ENCODE measurements at regions not wholly inside any gene's neighbourhood (a gene's known extent, or its start where the extent isn't known, plus 50 kb on each side); places are given as distances from the start of the nearest gene placed in this dataset.

GRCh38 chr1:223034270-223034798 is 108.7 kb downstream of the TLR5 start:
- no peak for FAIRE-seq
- peaks cover 20% of the 10 kb centered on the region for H3K4me1 ChIP-seq (ENCODE audit: control insufficient read depth, extremely low read depth, insufficient read depth, low read length)

GRCh38 chr1:223035724-223036478 is 107.1 kb downstream of the TLR5 start:
- Histone ChIP-seq H3K36me3 (ENCODE audit: control insufficient read depth in 2 of 2, extremely low read depth in 1 of 2, insufficient read depth in 2 of 2, low read length in 2 of 2) (no peaks in the 10 kb centered on the region), H2AFZ (ENCODE audit: control insufficient read depth, low read length) (no peak overlapping the region), H3K4me1 (ENCODE audit: control insufficient read depth, extremely low read depth, insufficient read depth, low read length) (peaks cover 20% of the 10 kb centered on the region), H3K27me3 (ENCODE audit: control insufficient read depth, extremely low read depth, insufficient read depth, low read length) (peaks cover 8% of the 10 kb centered on the region), H3K27ac (ENCODE audit: control insufficient read depth, insufficient read depth, low read length) (no peak overlapping the region), H3K79me2 (ENCODE audit: control insufficient read depth, insufficient read depth, low read length) (no peaks in the 10 kb centered on the region), H3K9me3 (ENCODE audit: control insufficient read depth, low read depth, low read length) (no peaks in the 10 kb centered on the region), H3K9me1 (ENCODE audit: control insufficient read depth, extremely low read depth, insufficient read depth, low read length) (no peaks in the 10 kb centered on the region), H4K20me1 (ENCODE audit: control insufficient read depth, extremely low read depth, insufficient read depth, low read length) (no peaks in the 10 kb centered on the region), H3K4me3 (ENCODE audit: control insufficient read depth in 2 of 3, extremely low read depth in 1 of 3, insufficient read depth in 2 of 3, low read depth in 1 of 3, low read length in 3 of 3) (no peak overlapping the region), H3K4me2 (ENCODE audit: control insufficient read depth, extremely low read depth, insufficient read depth, low read depth, low read length) (no peak overlapping the region), H3K9ac (ENCODE audit: control insufficient read depth, extremely low read depth, insufficient read depth, low read length) (no peak overlapping the region)
- TF ChIP-seq CTCF (optimal IDR thresholded peaks at IDR 0.05 in 1 of 3, IDR thresholded peaks at IDR 0.05 in 1 of 3, conservative IDR thresholded peaks at IDR 0.05 in 1 of 3; ENCODE audit: extremely low read depth in 1 of 3, insufficient read depth in 2 of 3, low read length in 3 of 3) (no peak), EZH2 (IDR thresholded peaks at IDR 0.05; ENCODE audit: low read length) (no peak)
- DNase-seq (ENCODE audit: low read depth, low spot score) (no peak), FAIRE-seq (no peak)
- dilution Hi-C loops (cut with MboI; ENCODE audit: extremely low pct_ligation_motif_present, low sequenced_read_pairs): no loop called here

More at GRCh38 chr1:223034270-223034798, 108.7 kb downstream of the TLR5 start:
- Histone ChIP-seq H3K4me2 (ENCODE audit: control insufficient read depth, extremely low read depth, insufficient read depth, low read depth, low read length) (no peak overlapping the region), H3K9me1 (ENCODE audit: control insufficient read depth, extremely low read depth, insufficient read depth, low read length) (no peaks in the 10 kb centered on the region), H3K27me3 (ENCODE audit: control insufficient read depth, extremely low read depth, insufficient read depth, low read length) (peaks cover 8% of the 10 kb centered on the region), H3K9ac (ENCODE audit: control insufficient read depth, extremely low read depth, insufficient read depth, low read length) (no peak overlapping the region), H3K4me3 (ENCODE audit: control insufficient read depth in 2 of 3, extremely low read depth in 1 of 3, insufficient read depth in 2 of 3, low read depth in 1 of 3, low read length in 3 of 3) (no peak overlapping the region), H2AFZ (ENCODE audit: control insufficient read depth, low read length) (no peak overlapping the region), H4K20me1 (ENCODE audit: control insufficient read depth, extremely low read depth, insufficient read depth, low read length) (no peaks in the 10 kb centered on the region), H3K36me3 (ENCODE audit: control insufficient read depth in 2 of 2, extremely low read depth in 1 of 2, insufficient read depth in 2 of 2, low read length in 2 of 2) (no peaks in the 10 kb centered on the region), H3K9me3 (ENCODE audit: control insufficient read depth, low read depth, low read length) (no peaks in the 10 kb centered on the region), H3K79me2 (ENCODE audit: control insufficient read depth, insufficient read depth, low read length) (no peaks in the 10 kb centered on the region), H3K27ac (ENCODE audit: control insufficient read depth, insufficient read depth, low read length) (no peak overlapping the region)
- no peak for DNase-seq (ENCODE audit: low read depth, low spot score)
- TF ChIP-seq CTCF (optimal IDR thresholded peaks at IDR 0.05 in 1 of 3, IDR thresholded peaks at IDR 0.05 in 1 of 3, conservative IDR thresholded peaks at IDR 0.05 in 1 of 3; ENCODE audit: extremely low read depth in 1 of 3, insufficient read depth in 2 of 3, low read length in 3 of 3) (no peak), EZH2 (IDR thresholded peaks at IDR 0.05; ENCODE audit: low read length) (no peak)
- dilution Hi-C loops (cut with MboI; ENCODE audit: extremely low pct_ligation_motif_present, low sequenced_read_pairs): no loop called here

Data from keratinocyte (primary cell).